Activated T-helper 17 cell treated with anti-CD3 and anti-CD28 coated beads, Interleukin-2, amount 50 U/mL, for 72 hours (primary cell): ENCODE measurements at regions not wholly inside any gene's neighbourhood (a gene's known extent, or its start where the extent isn't known, plus 50 kb on each side); places are given as distances from the start of the nearest gene placed in this dataset.
A peak's percentile ranks its signal among the peaks of the same experiment; 100 is the strongest.
"Not testable (repeated sequence)": the region's sequence is repeated elsewhere in the genome, so short reads cannot be mapped to it uniquely, and the experiment has no call there.

Experiments used
- ATAC-seq: fragments of 150-1000 bp; cut with Tn5 transposase; replicated peaks from 2 replicates; pipeline ENCODE4 v1.10.0; 2021; ENCODE audit warnings: mild to moderate bottlenecking, moderate library complexity
- H3K27ac Mint-ChIP-seq: one replicate; pipeline ENCODE4 v1.8.0; 2022; ENCODE audit warnings: mixed read lengths
- H3K27me3 Mint-ChIP-seq: one replicate; pipeline ENCODE4 v1.8.0; 2022; ENCODE audit warnings: mixed read lengths
- H3K36me3 Mint-ChIP-seq: one replicate; pipeline ENCODE4 v1.8.0; 2022; ENCODE audit warnings: low read depth, mild to moderate bottlenecking, mixed read lengths
- H3K4me1 Mint-ChIP-seq: one replicate; pipeline ENCODE4 v1.8.0; 2022; ENCODE audit warnings: mixed read lengths
- H3K4me3 Mint-ChIP-seq: one replicate; pipeline ENCODE4 v1.8.0; 2022; ENCODE audit warnings: mild to moderate bottlenecking, mixed read lengths
- H3K9me3 Mint-ChIP-seq: one replicate; pipeline ENCODE4 v1.8.0; 2022; ENCODE audit warnings: mixed read lengths

DNA sequence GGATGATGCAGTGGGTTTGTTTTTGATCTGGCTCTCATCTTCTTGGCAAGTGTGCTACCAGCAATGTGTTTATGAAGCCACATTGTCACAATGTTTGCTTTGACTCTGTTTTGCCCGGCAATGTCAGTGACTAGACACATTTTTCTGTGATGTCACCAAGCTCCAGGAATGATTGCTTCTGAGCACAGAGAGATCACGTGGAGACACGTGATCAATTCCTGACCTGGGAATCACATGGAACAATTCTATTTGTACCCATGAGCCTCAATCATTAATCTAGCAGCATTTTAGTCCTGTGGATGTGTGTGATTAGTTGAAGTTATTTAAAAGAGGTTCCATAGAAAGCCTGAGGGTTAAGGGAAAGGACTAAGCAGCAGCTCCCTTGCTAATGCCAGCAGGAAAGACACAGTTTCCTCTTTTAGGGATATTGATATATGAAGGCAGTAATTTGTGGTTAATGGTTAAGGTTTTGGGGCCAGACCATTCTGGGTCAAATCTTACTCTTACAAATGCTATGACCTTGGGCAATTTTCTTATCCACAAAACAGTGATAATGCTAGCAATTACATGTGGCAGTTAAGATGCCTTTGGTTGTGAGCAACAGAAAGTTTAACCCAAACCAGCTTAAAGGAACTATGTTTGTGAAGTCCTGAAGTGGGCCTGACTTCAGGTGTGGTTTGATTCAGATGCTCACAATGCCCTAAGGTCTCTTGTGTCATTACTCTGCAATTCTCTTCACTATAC, 59.0 kb downstream of the FASLG start:
- Mint-ChIP-seq H3K9me3 (no peaks in the 10 kb centered on the region), H3K4me1 (peaks cover 25% of the 10 kb centered on the region), H3K27me3 (no peaks in the 10 kb centered on the region), H3K27ac (no peak overlapping the region), H3K4me3 (no peak overlapping the region), H3K36me3 (no peaks in the 10 kb centered on the region)
- ATAC-seq, result peak; percentile 22

- ATAC-seq, result no peak
- no peak overlapping the region for H3K4me3 Mint-ChIP-seq
- H3K9me3 Mint-ChIP-seq, result no peaks in the 10 kb centered on the region
- H3K27me3 Mint-ChIP-seq, result no peaks in the 10 kb centered on the region
- no peak overlapping the region for H3K27ac Mint-ChIP-seq
- H3K36me3 Mint-ChIP-seq, result no peaks in the 10 kb centered on the region
- H3K4me1 Mint-ChIP-seq, result peaks cover 22% of the 10 kb centered on the region
Measured at GRCh38 chr1:172719066-172719627, 60.2 kb downstream of the FASLG start.

DNA sequence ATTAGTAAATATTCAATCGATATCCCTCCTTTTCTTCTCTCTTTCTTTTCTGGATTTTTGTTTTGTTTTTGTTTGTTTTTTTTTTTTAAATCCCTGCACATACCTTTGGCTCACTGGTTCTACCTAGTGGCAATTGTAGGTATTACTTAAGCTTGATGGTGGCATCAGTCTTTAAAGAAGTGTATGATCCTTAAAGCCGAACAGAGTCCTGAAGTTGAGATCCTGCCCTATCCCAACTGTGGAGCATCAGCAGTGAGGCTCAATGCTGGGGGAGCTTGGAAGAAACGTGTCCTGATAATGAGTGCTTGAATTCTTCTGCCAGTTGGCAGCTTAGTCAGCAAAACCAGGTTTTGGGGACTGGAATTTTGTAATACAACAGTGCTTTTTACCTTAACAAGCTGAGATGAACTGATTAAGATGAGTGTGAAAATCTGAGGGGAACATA, 60.8 kb downstream of the FASLG start:
- Mint-ChIP-seq H3K27me3 (no peaks in the 10 kb centered on the region), H3K4me1 (peaks cover 25% of the 10 kb centered on the region), H3K9me3 (no peaks in the 10 kb centered on the region), H3K36me3 (no peaks in the 10 kb centered on the region), H3K27ac (peak overlapping the region; percentile 24), H3K4me3 (no peak overlapping the region)
- ATAC-seq, result peak; percentile 49

GRCh38 chr1:172720339-172720738, 61.4 kb downstream of the FASLG start:
- Mint-ChIP-seq H3K4me3 (no peak overlapping the region), H3K27ac (no peak overlapping the region), H3K27me3 (no peaks in the 10 kb centered on the region), H3K36me3 (no peaks in the 10 kb centered on the region), H3K4me1 (peaks cover 27% of the 10 kb centered on the region), H3K9me3 (no peaks in the 10 kb centered on the region)
- no peak for ATAC-seq

GRCh38 chr1:172723251-172723650, 64.3 kb downstream of the FASLG start:
- no peak for ATAC-seq
- Mint-ChIP-seq H3K27me3 (no peaks in the 10 kb centered on the region), H3K27ac (no peak overlapping the region), H3K36me3 (no peaks in the 10 kb centered on the region), H3K4me3 (no peak overlapping the region), H3K9me3 (no peaks in the 10 kb centered on the region), H3K4me1 (peaks cover 12% of the 10 kb centered on the region)

DNA sequence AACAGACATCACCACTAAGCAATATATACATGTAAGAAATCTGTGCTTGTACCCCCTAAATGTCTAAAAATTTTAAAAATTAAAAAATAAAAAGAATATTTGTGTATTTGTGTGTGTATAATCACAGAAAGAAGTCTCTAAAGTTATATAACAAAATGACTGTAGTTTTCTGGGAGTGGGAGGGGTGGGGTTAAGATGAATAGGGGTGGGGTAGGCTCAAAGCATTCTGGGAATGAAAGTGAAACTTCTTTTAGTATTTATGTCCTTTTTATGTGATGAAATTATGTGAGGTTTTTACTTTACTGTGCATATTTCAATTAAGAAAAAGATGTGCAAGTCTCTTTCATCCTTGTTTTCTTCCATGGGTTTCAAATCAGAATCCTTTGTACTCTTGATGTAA, 65.3 kb downstream of the FASLG start:
- Mint-ChIP-seq H3K27me3 (no peaks in the 10 kb centered on the region), H3K27ac (no peak overlapping the region), H3K9me3 (no peaks in the 10 kb centered on the region), H3K4me3 (no peak overlapping the region), H3K36me3 (no peaks in the 10 kb centered on the region), H3K4me1 (peaks cover 12% of the 10 kb centered on the region)
- ATAC-seq, result no peak

GRCh38 chr1:172724765-172725613, 66.1 kb downstream of the FASLG start:
- H3K9me3 Mint-ChIP-seq, result no peaks in the 10 kb centered on the region
- no peak overlapping the region for H3K27ac Mint-ChIP-seq
- ATAC-seq, result peak; percentile 46
- H3K27me3 Mint-ChIP-seq, result no peaks in the 10 kb centered on the region
- no peak overlapping the region for H3K4me3 Mint-ChIP-seq
- H3K36me3 Mint-ChIP-seq, result no peaks in the 10 kb centered on the region
- H3K4me1 Mint-ChIP-seq, result peaks cover 6% of the 10 kb centered on the region

DNA sequence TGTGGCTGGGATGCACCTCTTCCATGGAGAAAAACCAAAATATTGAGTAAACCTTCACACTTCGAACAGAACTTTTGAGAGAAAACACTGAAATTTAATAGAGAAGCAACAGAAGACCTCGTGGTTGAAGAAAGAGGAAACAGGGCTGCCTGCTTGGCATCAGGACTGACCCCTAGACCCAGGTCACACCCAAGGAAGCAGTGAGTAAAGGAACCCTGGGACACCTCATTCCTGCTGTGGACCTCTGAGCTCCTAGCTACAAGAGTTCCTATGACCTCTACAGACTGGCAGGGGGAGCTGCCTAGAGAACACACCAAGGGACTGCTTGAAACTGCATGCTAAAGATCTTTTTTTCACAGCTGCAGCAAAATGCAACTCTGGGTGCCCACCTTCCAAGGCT, 67.8 kb downstream of the FASLG start:
- no peak overlapping the region for H3K27ac Mint-ChIP-seq
- no peaks in the 10 kb centered on the region for H3K36me3 Mint-ChIP-seq
- H3K4me3 Mint-ChIP-seq, result no peak overlapping the region
- peaks cover 3% of the 10 kb centered on the region for H3K27me3 Mint-ChIP-seq
- ATAC-seq, result no peak
- no peaks in the 10 kb centered on the region for H3K9me3 Mint-ChIP-seq
- H3K4me1 Mint-ChIP-seq, result peaks cover 6% of the 10 kb centered on the region

DNA sequence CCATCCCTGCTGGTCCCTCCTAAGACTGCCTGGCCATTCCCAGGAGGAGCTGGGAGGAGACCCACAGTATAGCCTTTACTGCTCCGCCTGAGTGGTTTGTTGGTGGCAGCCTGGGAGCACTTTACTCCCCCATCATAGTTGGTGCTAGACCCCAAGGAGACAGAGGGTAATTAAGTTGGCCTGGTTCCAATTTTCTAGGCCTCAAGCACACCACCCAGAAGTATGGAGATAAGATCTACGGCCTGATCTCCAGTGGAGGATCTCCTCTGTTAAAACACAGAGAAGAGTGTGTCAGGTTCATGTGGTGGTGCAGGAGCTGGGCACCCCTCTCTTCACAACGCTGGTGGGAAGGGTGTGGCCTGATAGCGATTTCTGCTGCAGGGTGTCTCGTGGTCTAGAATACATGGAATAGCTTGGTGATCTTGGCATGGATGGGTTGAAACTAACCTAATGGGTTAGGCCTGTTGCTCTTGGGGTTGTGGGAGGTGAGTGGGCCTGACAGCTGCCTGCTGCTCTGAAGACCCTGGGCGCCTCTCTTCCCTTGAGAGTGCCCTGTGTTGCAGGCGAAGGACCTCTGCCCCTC, 68.5 kb downstream of the FASLG start:
- peaks cover 6% of the 10 kb centered on the region for H3K4me1 Mint-ChIP-seq
- no peak overlapping the region for H3K27ac Mint-ChIP-seq
- H3K4me3 Mint-ChIP-seq, result no peak overlapping the region
- no peaks in the 10 kb centered on the region for H3K36me3 Mint-ChIP-seq
- peaks cover 3% of the 10 kb centered on the region for H3K27me3 Mint-ChIP-seq
- no peaks in the 10 kb centered on the region for H3K9me3 Mint-ChIP-seq
- no peak for ATAC-seq

GRCh38 chr1:172727956-172728603, 69.2 kb downstream of the FASLG start:
- ATAC-seq, result peak; percentile 96
- no peak overlapping the region for H3K4me3 Mint-ChIP-seq
- no peak overlapping the region for H3K27ac Mint-ChIP-seq
- peaks cover 6% of the 10 kb centered on the region for H3K4me1 Mint-ChIP-seq
- H3K36me3 Mint-ChIP-seq, result no peaks in the 10 kb centered on the region
- peaks cover 3% of the 10 kb centered on the region for H3K27me3 Mint-ChIP-seq
- no peaks in the 10 kb centered on the region for H3K9me3 Mint-ChIP-seq

DNA sequence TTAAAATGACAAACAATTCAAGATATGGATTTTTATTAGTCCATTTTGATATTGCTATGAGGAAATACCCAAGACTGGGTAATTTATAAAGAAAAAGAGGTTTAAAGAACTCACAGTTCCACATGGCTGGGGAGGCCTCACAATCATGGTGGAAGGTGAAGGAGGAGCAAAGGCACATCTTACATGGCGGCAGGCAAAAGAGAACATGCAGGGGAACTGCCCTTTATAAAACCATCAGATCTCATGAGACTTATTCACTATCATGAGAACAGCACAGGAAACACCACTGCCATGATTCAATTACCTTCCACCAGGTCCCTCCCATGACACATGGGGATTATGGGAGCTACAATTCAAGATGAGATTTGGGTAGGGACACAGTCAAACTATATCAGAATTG, 69.8 kb downstream of the FASLG start:
- H3K27me3 Mint-ChIP-seq, H3K27ac Mint-ChIP-seq, H3K4me3 Mint-ChIP-seq, ATAC-seq, H3K9me3 Mint-ChIP-seq, H3K4me1 Mint-ChIP-seq, H3K36me3 Mint-ChIP-seq: not testable (repeated sequence)

- no peaks in the 10 kb centered on the region for H3K36me3 Mint-ChIP-seq
- H3K9me3 Mint-ChIP-seq, result no peaks in the 10 kb centered on the region
- no peak overlapping the region for H3K4me3 Mint-ChIP-seq
- H3K4me1 Mint-ChIP-seq, result no peaks in the 10 kb centered on the region
- no peak for ATAC-seq
- no peak overlapping the region for H3K27ac Mint-ChIP-seq
- peaks cover 3% of the 10 kb centered on the region for H3K27me3 Mint-ChIP-seq
Measured at GRCh38 chr1:172732427-172732826, 73.5 kb downstream of the FASLG start.

DNA sequence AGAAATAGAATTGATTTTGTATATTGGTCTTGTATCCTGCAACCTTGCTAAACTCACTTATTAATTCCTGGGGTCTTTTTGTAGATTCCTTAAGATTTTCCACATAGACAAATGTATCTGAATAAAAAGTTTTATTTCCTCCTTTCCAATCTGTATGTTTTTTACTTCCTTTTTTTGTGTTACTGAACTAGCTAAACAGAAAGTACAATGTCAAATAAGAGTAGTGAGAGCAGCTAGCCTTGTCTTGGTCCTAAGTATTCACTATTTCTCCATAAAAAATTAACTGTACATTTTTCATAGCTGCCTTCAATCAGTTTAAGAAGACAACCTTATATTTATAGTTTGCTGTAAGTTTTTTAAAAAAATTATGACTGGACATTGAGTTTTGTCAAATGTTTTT, 74.9 kb downstream of the FASLG start:
- Mint-ChIP-seq H3K4me1 (no peaks in the 10 kb centered on the region), H3K27ac (no peak overlapping the region), H3K9me3 (no peaks in the 10 kb centered on the region), H3K27me3 (peaks cover 3% of the 10 kb centered on the region), H3K36me3 (no peaks in the 10 kb centered on the region), H3K4me3 (no peak overlapping the region)
- no peak for ATAC-seq

- no peak for ATAC-seq
- Mint-ChIP-seq H3K27ac (no peak overlapping the region), H3K4me3 (no peak overlapping the region), H3K4me1 (no peaks in the 10 kb centered on the region), H3K36me3 (no peaks in the 10 kb centered on the region), H3K9me3 (no peaks in the 10 kb centered on the region), H3K27me3 (no peaks in the 10 kb centered on the region)
Measured at GRCh38 chr1:172738389-172738788, 79.5 kb downstream of the FASLG start.
